GM21423 (cell line): ENCODE measurements at regions not wholly inside any gene's neighbourhood (a gene's known extent, or its start where the extent isn't known, plus 50 kb on each side); places are given as distances from the start of the nearest gene placed in this dataset.

Source experiments
- ATAC-seq: cut with Tn5 transposase; IDR thresholded peaks from one replicate; pipeline ENCODE4 v1.9.1; 2021; ENCODE audit warnings: mild to moderate bottlenecking, moderate library complexity; ENCODE audit not compliant: unreplicated experiment

GRCh38 chr15:62459875-62460274, 294.8 kb upstream of the C2CD4B start:
- ATAC-seq, result no peak

GRCh38 chr15:62462268-62462667, 297.2 kb upstream of the C2CD4B start:
- ATAC-seq, result no peak

- ATAC-seq, result no peak
These were observed 297.6 kb upstream of the C2CD4B start for GRCh38 chr15:62462721-62463120.

GRCh38 chr15:62464705-62465104, 299.6 kb upstream of the C2CD4B start:
- no peak for ATAC-seq

GRCh38 chr15:62465173-62465572, 300.1 kb upstream of the C2CD4B start:
- no peak for ATAC-seq

GRCh38 chr15:62469478-62469873, 304.4 kb upstream of the C2CD4B start:
- no peak for ATAC-seq

GRCh38 chr15:62469874-62470688, 305.0 kb upstream of the C2CD4B start:
- ATAC-seq, result no peak

- ATAC-seq, result no peak
These were observed 307.7 kb upstream of the C2CD4B start for GRCh38 chr15:62472616-62473299.

- ATAC-seq, result no peak
These were observed 309.1 kb upstream of the C2CD4B start for GRCh38 chr15:62474021-62474770.

- no peak for ATAC-seq
These were observed 309.7 kb upstream of the C2CD4B start for GRCh38 chr15:62474771-62475124.

GRCh38 chr15:62475591-62475990, 310.5 kb upstream of the C2CD4B start:
- ATAC-seq, result no peak

GRCh38 chr15:62476163-62476562, 311.1 kb upstream of the C2CD4B start:
- ATAC-seq, result no peak

GRCh38 chr15:62477929-62478328, 312.8 kb upstream of the C2CD4B start:
- no peak for ATAC-seq

- ATAC-seq, result no peak
These were observed 317.8 kb upstream of the C2CD4B start for GRCh38 chr15:62482785-62483429.

- no peak for ATAC-seq
These were observed 318.7 kb upstream of the C2CD4B start for GRCh38 chr15:62483814-62484213.

- ATAC-seq, result no peak
These were observed 320.2 kb upstream of the C2CD4B start for GRCh38 chr15:62485170-62485720.

GRCh38 chr15:62486041-62486440, 321.0 kb upstream of the C2CD4B start:
- no peak for ATAC-seq

- no peak for ATAC-seq
These were observed 323.3 kb upstream of the C2CD4B start for GRCh38 chr15:62488387-62488786.

- ATAC-seq, result no peak
These were observed 326.6 kb upstream of the C2CD4B start for GRCh38 chr15:62491642-62492041.

- ATAC-seq, result no peak
These were observed 327.8 kb upstream of the C2CD4B start for GRCh38 chr15:62492900-62493299.

GRCh38 chr15:62494197-62494596, 329.1 kb upstream of the C2CD4B start:
- no peak for ATAC-seq
